ENCODE measurements at regions not wholly inside any gene's neighbourhood (a gene's known extent, or its start where the extent isn't known, plus 50 kb on each side); places are given as distances from the start of the nearest gene placed in this dataset.
"Not testable (repeated sequence)": the region's sequence is repeated elsewhere in the genome, so short reads cannot be mapped to it uniquely, and the experiment has no call there.

- Mint-ChIP-seq H3K27me3 (ENCODE audit: low read depth) (peaks cover 5% of the 10 kb centered on the region), H3K36me3 (ENCODE audit: low read depth) (no peaks in the 10 kb centered on the region), H3K9me3 (no peaks in the 10 kb centered on the region), H3K4me1 (ENCODE audit: low read depth) (no peaks in the 10 kb centered on the region), H3K27ac (no peak overlapping the region), H3K4me3 (no peak overlapping the region)
- DNase-seq (ENCODE audit: low spot score): no peak
These were observed 108.1 kb downstream of the ABCC12 start for GRCh38 chr16:48047720-48048119.

GRCh38 chr16:48047241-48047640 is 108.6 kb downstream of the ABCC12 start:
- no peaks in the 10 kb centered on the region for H3K4me1 Mint-ChIP-seq (ENCODE audit: low read depth)
- H3K9me3 Mint-ChIP-seq: no peaks in the 10 kb centered on the region
- DNase-seq (ENCODE audit: low spot score): no peak
- H3K4me3 Mint-ChIP-seq: no peak overlapping the region
- H3K27ac Mint-ChIP-seq: no peak overlapping the region
- H3K27me3 Mint-ChIP-seq (ENCODE audit: low read depth): peaks cover 5% of the 10 kb centered on the region
- H3K36me3 Mint-ChIP-seq (ENCODE audit: low read depth): no peaks in the 10 kb centered on the region

- H3K9me3 Mint-ChIP-seq: no peaks in the 10 kb centered on the region
- H3K4me1 Mint-ChIP-seq (ENCODE audit: low read depth): no peaks in the 10 kb centered on the region
- no peaks in the 10 kb centered on the region for H3K36me3 Mint-ChIP-seq (ENCODE audit: low read depth)
- H3K27me3 Mint-ChIP-seq (ENCODE audit: low read depth): peaks cover 2% of the 10 kb centered on the region
- no peak for DNase-seq (ENCODE audit: low spot score)
- H3K27ac Mint-ChIP-seq: no peak overlapping the region
- no peak overlapping the region for H3K4me3 Mint-ChIP-seq
These were observed 111.7 kb downstream of the ABCC12 start for GRCh38 chr16:48044117-48044516.

GRCh38 chr16:48041981-48042421 is 113.8 kb downstream of the ABCC12 start:
- no peaks in the 10 kb centered on the region for H3K9me3 Mint-ChIP-seq
- no peak overlapping the region for H3K27ac Mint-ChIP-seq
- no peak for DNase-seq (ENCODE audit: low spot score)
- H3K4me1 Mint-ChIP-seq (ENCODE audit: low read depth): no peaks in the 10 kb centered on the region
- no peak overlapping the region for H3K4me3 Mint-ChIP-seq
- no peaks in the 10 kb centered on the region for H3K36me3 Mint-ChIP-seq (ENCODE audit: low read depth)
- H3K27me3 Mint-ChIP-seq (ENCODE audit: low read depth): peaks cover 2% of the 10 kb centered on the region

GRCh38 chr16:48035142-48035541 is 120.7 kb downstream of the ABCC12 start:
- Mint-ChIP-seq H3K36me3 (ENCODE audit: low read depth) (no peaks in the 10 kb centered on the region), H3K4me1 (ENCODE audit: low read depth) (no peaks in the 10 kb centered on the region), H3K9me3 (no peaks in the 10 kb centered on the region), H3K4me3 (no peak overlapping the region), H3K27ac (no peak overlapping the region), H3K27me3 (ENCODE audit: low read depth) (no peaks in the 10 kb centered on the region)
- no peak for DNase-seq (ENCODE audit: low spot score)

DNA sequence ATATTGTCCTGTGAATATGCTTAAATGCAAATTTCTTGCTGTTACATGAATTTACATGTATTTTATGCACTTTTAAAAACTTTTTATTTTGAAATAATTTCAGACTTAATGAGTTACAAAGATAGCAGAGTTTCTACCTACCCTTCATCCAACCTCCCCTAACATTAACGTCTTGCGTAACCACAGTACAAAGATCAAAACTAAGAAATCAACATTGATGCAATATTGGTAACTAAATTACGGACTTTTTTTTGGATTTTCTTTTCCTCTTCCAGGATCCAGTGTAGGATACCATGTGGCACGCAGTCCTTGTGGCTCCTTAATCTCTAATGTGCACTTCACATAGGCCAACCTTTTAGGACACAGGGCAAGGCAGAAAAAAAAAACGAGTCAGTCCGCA is 124.9 kb downstream of the ABCC12 start:
- Mint-ChIP-seq H3K4me3 (no peak overlapping the region), H3K27ac (no peak overlapping the region), H3K27me3 (ENCODE audit: low read depth) (no peaks in the 10 kb centered on the region), H3K4me1 (ENCODE audit: low read depth) (no peaks in the 10 kb centered on the region), H3K36me3 (ENCODE audit: low read depth) (no peaks in the 10 kb centered on the region), H3K9me3 (no peaks in the 10 kb centered on the region)
- no peak for DNase-seq (ENCODE audit: low spot score)

DNA sequence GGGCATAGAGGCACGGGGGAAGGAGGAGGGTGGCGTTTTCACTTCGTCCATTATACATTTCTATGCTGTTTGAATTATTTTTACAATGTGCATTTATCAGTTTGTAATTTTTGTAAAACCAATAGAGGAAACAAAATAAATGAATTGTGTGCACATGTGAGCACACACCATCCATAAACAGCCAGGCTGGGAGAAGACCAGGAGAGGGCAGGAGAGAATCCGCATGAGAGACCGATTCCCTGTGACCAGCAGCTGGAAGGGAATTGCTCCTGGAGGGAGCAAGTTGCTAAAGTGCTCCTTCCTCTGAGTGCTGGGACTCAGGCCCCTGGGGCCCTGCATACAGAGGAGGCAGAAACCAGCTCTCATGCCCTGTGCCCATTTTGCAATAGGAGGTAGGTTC is 126.0 kb downstream of the ABCC12 start:
- no peak overlapping the region for H3K4me3 Mint-ChIP-seq
- DNase-seq (ENCODE audit: low spot score): no peak
- no peaks in the 10 kb centered on the region for H3K4me1 Mint-ChIP-seq (ENCODE audit: low read depth)
- no peak overlapping the region for H3K27ac Mint-ChIP-seq
- no peaks in the 10 kb centered on the region for H3K27me3 Mint-ChIP-seq (ENCODE audit: low read depth)
- H3K9me3 Mint-ChIP-seq: no peaks in the 10 kb centered on the region
- H3K36me3 Mint-ChIP-seq (ENCODE audit: low read depth): no peaks in the 10 kb centered on the region

- Mint-ChIP-seq H3K4me3 (no peak overlapping the region), H3K9me3 (no peaks in the 10 kb centered on the region), H3K36me3 (ENCODE audit: low read depth) (no peaks in the 10 kb centered on the region), H3K27ac (no peak overlapping the region), H3K27me3 (ENCODE audit: low read depth) (no peaks in the 10 kb centered on the region), H3K4me1 (ENCODE audit: low read depth) (no peaks in the 10 kb centered on the region)
- no peak for DNase-seq (ENCODE audit: low spot score)
These were observed 130.4 kb downstream of the ABCC12 start for GRCh38 chr16:48025359-48025758.

DNA sequence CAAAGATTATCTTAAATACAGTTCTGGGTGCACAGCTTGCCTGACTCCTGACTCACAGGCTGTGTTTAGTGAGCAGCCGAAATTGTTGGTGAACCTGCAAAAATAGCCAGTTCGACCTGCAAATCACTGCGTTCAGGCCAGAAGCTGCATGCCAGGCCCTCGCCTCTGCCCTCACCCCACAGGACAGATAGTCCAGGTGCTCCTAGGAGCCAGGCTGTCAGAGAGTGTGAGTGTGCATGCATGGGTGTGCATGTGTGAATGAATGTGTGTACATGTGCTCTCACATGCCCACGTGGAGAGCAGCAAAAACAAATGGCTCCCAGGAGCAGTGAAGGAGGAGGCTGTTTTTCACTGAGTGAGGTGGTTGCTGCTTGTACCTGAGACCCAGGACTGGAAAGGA is 131.8 kb downstream of the ABCC12 start:
- Mint-ChIP-seq H3K9me3 (no peaks in the 10 kb centered on the region), H3K27me3 (ENCODE audit: low read depth) (no peaks in the 10 kb centered on the region), H3K4me1 (ENCODE audit: low read depth) (no peaks in the 10 kb centered on the region), H3K4me3 (no peak overlapping the region), H3K36me3 (ENCODE audit: low read depth) (no peaks in the 10 kb centered on the region), H3K27ac (no peak overlapping the region)
- DNase-seq (ENCODE audit: low spot score): no peak

DNA sequence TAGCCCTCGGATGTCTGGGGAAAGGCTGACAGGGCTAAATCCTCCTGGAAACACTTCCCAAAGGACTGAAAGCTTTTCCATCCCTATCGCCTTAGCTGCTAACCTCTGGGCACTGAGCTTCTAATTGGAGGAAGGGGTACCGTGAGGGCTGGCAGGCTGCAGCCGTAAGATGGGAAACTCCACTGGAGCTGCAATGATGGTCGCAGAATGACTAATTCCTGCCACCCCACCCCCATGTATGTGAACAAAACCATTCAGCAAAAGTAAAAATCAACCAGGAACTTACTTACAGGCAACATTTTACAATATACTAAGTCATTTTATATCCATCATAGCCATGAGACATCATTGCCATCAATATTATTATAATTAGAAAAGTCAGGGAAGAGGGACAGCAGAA is 133.3 kb downstream of the ABCC12 start:
- no peak overlapping the region for H3K4me3 Mint-ChIP-seq
- no peaks in the 10 kb centered on the region for H3K27me3 Mint-ChIP-seq (ENCODE audit: low read depth)
- no peaks in the 10 kb centered on the region for H3K36me3 Mint-ChIP-seq (ENCODE audit: low read depth)
- no peak overlapping the region for H3K27ac Mint-ChIP-seq
- no peak for DNase-seq (ENCODE audit: low spot score)
- H3K9me3 Mint-ChIP-seq: no peaks in the 10 kb centered on the region
- no peaks in the 10 kb centered on the region for H3K4me1 Mint-ChIP-seq (ENCODE audit: low read depth)

GRCh38 chr16:48020617-48021016 is 135.2 kb downstream of the ABCC12 start:
- H3K4me3 Mint-ChIP-seq; H3K27ac Mint-ChIP-seq; H3K27me3 Mint-ChIP-seq (ENCODE audit: low read depth): not testable (repeated sequence)

DNA sequence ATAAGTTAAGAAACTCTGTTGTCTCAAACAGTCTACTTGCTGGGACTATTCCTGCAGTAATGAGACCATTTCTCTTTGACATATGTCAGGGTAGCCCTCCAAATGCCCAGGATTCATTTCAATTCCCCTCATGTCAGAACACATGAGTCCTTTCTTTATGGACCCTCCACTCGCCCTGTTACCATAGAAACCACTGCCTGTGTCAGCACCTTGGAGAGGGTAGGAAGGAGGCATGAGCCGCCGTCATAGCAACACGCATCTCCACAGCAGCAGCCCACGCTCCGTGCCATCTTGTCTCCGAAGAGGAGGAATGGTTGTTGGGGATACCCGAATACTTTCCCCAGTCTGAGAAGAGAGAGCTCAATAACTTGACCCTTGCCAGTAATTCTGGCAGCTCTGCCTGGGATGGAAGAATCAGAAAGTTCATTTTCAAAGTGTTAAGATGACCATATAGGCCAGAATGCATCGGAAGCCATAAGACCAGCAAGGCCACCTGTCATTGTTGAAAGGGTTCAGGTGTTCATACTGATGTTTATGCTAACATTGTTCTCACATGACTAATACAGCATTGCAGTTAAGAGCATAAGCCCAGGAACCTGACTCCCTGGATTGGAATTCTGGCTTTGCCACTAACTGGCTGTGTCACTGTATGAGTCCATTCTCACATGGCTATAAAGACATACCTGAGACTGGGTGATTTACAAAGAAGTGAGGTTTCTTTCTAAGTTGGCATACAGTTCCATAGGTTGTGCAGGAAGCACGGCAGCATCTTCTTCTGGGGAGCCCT is 141.3 kb downstream of the ABCC12 start:
- no peak overlapping the region for H3K27ac Mint-ChIP-seq
- no peaks in the 10 kb centered on the region for H3K36me3 Mint-ChIP-seq (ENCODE audit: low read depth)
- peaks cover 7% of the 10 kb centered on the region for H3K9me3 Mint-ChIP-seq
- H3K4me3 Mint-ChIP-seq: no peak overlapping the region
- H3K4me1 Mint-ChIP-seq (ENCODE audit: low read depth): no peaks in the 10 kb centered on the region
- no peak for DNase-seq (ENCODE audit: low spot score)
- no peaks in the 10 kb centered on the region for H3K27me3 Mint-ChIP-seq (ENCODE audit: low read depth)

More at GRCh38 chr16:48020617-48021016, 135.2 kb downstream of the ABCC12 start:
- not testable (repeated sequence) for H3K36me3 Mint-ChIP-seq (ENCODE audit: low read depth); DNase-seq (ENCODE audit: low spot score); H3K4me1 Mint-ChIP-seq (ENCODE audit: low read depth); H3K9me3 Mint-ChIP-seq

DNA sequence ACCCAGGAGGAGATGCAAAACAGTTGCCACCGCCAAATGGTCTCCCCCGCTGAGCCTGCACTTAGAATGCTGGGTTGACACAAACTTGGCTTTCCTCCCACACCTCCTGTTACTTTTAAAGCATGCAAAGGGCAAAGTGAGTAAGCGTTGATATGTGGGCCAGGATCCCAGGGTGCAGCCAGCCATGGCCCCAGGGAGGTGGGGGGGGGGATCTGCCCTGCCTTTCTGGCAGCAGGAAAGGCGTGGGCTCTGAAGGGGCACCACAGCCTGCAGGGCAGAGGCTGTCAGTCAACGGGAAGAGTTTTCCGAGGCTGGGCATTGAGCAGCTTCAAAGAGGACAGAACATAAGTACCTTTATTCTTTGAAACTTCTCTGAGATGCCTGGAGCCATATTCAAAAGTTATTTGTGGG is 142.3 kb downstream of the ABCC12 start:
- no peak for DNase-seq (ENCODE audit: low spot score)
- Mint-ChIP-seq H3K27ac (no peak overlapping the region), H3K36me3 (ENCODE audit: low read depth) (no peaks in the 10 kb centered on the region), H3K4me3 (no peak overlapping the region), H3K27me3 (ENCODE audit: low read depth) (no peaks in the 10 kb centered on the region), H3K4me1 (ENCODE audit: low read depth) (no peaks in the 10 kb centered on the region), H3K9me3 (peaks cover 7% of the 10 kb centered on the region)

DNA sequence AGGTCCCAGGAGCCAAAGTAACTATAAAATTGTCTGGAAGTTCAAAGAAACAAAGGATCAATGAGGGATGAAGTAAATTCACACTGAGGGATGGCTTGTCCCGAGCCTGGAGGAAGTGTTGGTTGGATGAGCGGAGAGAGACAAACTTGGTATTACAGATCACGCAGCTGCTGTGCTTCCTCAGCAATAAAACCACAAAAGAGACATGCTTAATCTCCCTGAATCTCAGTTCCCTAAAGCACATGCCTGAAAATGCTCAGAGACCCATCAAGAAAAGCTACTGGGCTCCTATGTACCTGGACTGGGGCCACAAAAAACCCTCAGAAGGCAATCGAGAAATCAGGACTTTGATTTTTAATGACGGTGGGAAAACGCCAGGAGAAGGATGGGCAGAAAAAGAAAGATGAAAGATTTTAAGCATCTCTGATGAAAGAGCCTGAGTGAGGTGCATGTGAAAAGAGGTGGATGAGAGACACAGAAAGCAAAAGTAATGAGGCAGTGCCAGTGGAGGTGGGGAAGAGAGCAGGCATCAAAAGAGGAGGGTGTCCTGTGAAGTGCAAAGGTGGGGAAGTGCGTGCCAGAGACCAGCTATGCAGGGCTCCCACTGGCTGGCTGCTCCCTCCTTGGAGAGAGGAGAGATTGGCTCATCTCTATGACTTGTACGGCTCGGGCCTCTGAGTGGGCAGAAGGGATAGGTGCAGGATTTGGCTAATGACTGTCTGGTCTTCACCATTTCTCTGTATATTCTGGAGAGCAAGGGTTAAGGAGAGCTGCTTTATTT is 143.7 kb downstream of the ABCC12 start:
- Mint-ChIP-seq H3K9me3 (peaks cover 7% of the 10 kb centered on the region), H3K36me3 (ENCODE audit: low read depth) (no peaks in the 10 kb centered on the region), H3K27ac (no peak overlapping the region), H3K4me3 (no peak overlapping the region), H3K4me1 (ENCODE audit: low read depth) (no peaks in the 10 kb centered on the region), H3K27me3 (ENCODE audit: low read depth) (no peaks in the 10 kb centered on the region)
- DNase-seq (ENCODE audit: low spot score): no peak
